Left colon (tissue), 2 donors: ENCODE measurements at regions not wholly inside any gene's neighbourhood (a gene's known extent, or its start where the extent isn't known, plus 50 kb on each side); places are given as distances from the start of the nearest gene placed in this dataset.
"Not testable (repeated sequence)": the region's sequence is repeated elsewhere in the genome, so short reads cannot be mapped to it uniquely, and the experiment has no call there.

Source experiments
- ATAC-seq: fragments of 200-7000 bp; cut with Tn5 transposase; one replicate; pipeline ENCODE4 v1.9.1; 2020; ENCODE audit warnings: mild to moderate bottlenecking, moderate library complexity
- DNase-seq, 2 donors: peaks; one replicate each; pipeline ENCODE4 v3.0.0-alpha.2; 2020
- intact Hi-C, 2 donors: fragments of 100-400 bp; cut with DNase I in 1 of 2; cut with micrococcal nuclease in 1 of 2; formaldehyde crosslinking; loops; one replicate each; pipeline versions ENCODE4 v1.11.2 to v1.14.0; 2022; cut with DNase I, micrococcal nuclease
- donor health status: DM: no; HTN: no; CAD: no.
- donor health status: DM: yes; HTN: yes; CAD: no.

- DNase-seq = no peak
- no peak for ATAC-seq
- intact Hi-C loops = no loop called here
Observed at GRCh38 chr22:11325767-11326166, 4202.2 kb upstream of the OR11H1 start.

GRCh38 chr22:11341387-11342068 lies 4186.5 kb upstream of the OR11H1 start:
- DNase-seq, intact Hi-C loops, ATAC-seq: not testable (repeated sequence)

- ATAC-seq, DNase-seq, intact Hi-C loops: not testable (repeated sequence)
Observed at GRCh38 chr22:11351181-11351580, 4176.8 kb upstream of the OR11H1 start.

GRCh38 chr22:11352287-11352686 lies 4175.7 kb upstream of the OR11H1 start:
- intact Hi-C loops, DNase-seq, ATAC-seq: not testable (repeated sequence)

- DNase-seq (no peak), ATAC-seq (no peak)
- intact Hi-C loops = no loop called here
Observed at GRCh38 chr22:11360632-11361031, 4167.4 kb upstream of the OR11H1 start.

GRCh38 chr22:11361496-11361895 lies 4166.5 kb upstream of the OR11H1 start:
- DNase-seq, intact Hi-C loops, ATAC-seq: not testable (repeated sequence)

GRCh38 chr22:11369612-11370307 lies 4158.2 kb upstream of the OR11H1 start:
- DNase-seq, ATAC-seq: not testable (repeated sequence)

GRCh38 chr22:11370311-11370710 lies 4157.7 kb upstream of the OR11H1 start:
- DNase-seq, ATAC-seq, intact Hi-C loops: not testable (repeated sequence)

More at GRCh38 chr22:11369612-11370307, 4158.2 kb upstream of the OR11H1 start:
- intact Hi-C loops = not testable (repeated sequence)
